ENCODE measurements at regions not wholly inside any gene's neighbourhood (a gene's known extent, or its start where the extent isn't known, plus 50 kb on each side); places are given as distances from the start of the nearest gene placed in this dataset.

- ATAC-seq (no peak), DNase-seq (no peak)
- no peak for TF ChIP-seq POLR2A (IDR thresholded peaks at IDR 0.05)
- TF ChIP-seq, protein P1, sequence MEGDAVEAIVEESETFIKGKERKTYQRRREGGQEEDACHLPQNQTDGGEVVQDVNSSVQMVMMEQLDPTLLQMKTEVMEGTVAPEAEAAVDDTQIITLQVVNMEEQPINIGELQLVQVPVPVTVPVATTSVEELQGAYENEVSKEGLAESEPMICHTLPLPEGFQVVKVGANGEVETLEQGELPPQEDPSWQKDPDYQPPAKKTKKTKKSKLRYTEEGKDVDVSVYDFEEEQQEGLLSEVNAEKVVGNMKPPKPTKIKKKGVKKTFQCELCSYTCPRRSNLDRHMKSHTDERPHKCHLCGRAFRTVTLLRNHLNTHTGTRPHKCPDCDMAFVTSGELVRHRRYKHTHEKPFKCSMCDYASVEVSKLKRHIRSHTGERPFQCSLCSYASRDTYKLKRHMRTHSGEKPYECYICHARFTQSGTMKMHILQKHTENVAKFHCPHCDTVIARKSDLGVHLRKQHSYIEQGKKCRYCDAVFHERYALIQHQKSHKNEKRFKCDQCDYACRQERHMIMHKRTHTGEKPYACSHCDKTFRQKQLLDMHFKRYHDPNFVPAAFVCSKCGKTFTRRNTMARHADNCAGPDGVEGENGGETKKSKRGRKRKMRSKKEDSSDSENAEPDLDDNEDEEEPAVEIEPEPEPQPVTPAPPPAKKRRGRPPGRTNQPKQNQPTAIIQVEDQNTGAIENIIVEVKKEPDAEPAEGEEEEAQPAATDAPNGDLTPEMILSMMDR (IDR thresholded peaks at IDR 0.05), result no peak
- H3K9me3 ChIP-seq, result peaks cover 0 to 20% (median 0%) of the 10 kb centered on the region in 12 donors
- intact Hi-C loops (cut with DNase I), result no loop called here
- no peaks in the 10 kb centered on the region for H3K36me3 ChIP-seq
- H3K4me3 ChIP-seq, result no peak overlapping the region
- peaks cover 0 to 30% (median 16%) of the 10 kb centered on the region in 12 donors for H3K4me1 ChIP-seq
- no peaks in the 10 kb centered on the region for H3K27me3 ChIP-seq
- 0% methylated on average over 1 of the region's 1 CpG for WGBS, 4 donors
- H3K27ac ChIP-seq, result no peak overlapping the region
Observed at GRCh38 chr20:39988991-39989390, 700.0 kb downstream of the MAFB start.

DNA sequence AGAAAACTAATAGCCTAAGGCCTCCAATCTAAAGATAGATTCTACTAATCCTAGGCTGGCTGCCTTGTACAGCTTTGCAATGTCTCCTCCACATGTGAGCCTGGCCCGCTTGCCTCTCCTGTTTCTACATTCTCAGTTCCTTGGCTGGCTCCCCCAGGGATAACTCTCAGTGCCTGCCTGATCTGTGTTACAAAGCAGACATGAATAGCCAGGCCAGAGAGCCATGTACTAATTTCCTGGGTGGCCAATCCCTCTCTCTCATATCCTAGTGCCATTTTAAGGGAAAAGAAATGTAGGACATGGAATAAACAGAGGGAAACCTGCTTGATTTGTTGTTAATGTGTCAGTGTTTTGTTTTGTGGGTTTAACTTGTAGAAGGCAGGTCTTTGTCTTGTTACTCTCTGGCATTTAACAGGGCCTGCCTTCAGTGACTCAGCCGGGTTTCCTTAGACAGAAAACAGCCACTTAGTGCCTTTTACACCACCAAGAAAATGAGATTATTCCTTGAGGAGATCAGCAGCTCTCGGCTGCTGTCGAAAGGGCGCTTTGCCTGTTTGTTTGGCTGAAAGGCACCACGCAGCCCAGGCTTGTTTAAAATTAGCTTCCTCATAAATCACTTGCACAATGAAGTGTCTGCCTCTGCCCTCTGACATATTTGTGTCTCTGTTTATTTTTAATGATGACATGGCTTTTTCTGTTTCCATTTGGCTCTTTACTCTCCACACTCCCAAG lies 702.7 kb downstream of the MAFB start:
- 11 to 29% (median 22%) methylated on average over 6 of the region's 6 CpGs for WGBS, 4 donors
- ATAC-seq (peak; percentile 92 to 95 (median 94)), DNase-seq (peak; percentile 49 to 82 (median 66))
- TF ChIP-seq, protein P1 (IDR thresholded peaks at IDR 0.05), result no peak
- peak in 1 of 2 donors; percentile 31 for TF ChIP-seq POLR2A (IDR thresholded peaks at IDR 0.05)
- intact Hi-C loops (cut with DNase I), result no loop called here
- peaks cover 0 to 16% (median 0%) of the 10 kb centered on the region in 12 donors for H3K9me3 ChIP-seq
- no peaks in the 10 kb centered on the region for H3K36me3 ChIP-seq
- H3K27me3 ChIP-seq, result no peaks in the 10 kb centered on the region
- no peak overlapping the region for H3K4me3 ChIP-seq
- peak overlapping the region; percentile 83 to 97 (median 92) for H3K27ac ChIP-seq
- H3K4me1 ChIP-seq, result peaks cover 0 to 30% (median 18%) of the 10 kb centered on the region in 12 donors

DNA sequence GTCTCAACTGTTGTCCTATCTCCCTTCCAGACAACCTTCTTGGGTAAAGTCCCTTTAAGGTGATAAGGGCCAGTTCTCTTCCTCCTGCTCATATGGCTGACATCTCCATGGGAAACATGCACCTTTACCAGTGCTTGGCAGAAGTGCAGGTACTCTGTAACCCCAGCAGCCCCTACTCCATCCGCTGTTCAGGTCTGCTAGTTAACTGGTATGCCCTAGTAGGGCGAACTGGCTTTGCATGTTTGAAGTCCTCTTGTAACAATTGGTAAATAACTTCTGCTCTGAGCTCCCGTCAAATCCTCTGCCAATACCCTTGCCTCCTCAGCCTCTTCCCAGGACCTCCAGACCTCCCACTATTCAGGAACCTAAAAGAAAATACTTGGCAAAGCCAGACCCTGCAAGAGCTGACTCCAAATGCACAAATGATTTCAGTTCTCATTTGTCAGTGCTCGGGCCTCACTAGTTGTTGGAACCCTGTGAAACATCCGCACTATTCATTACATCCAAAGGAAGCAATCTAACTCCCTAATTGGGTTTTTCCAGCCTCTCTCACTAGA lies 703.7 kb downstream of the MAFB start:
- Histone ChIP-seq H3K9me3 (peaks cover 0 to 6% (median 0%) of the 10 kb centered on the region in 12 donors), H3K4me1 (peaks cover 0 to 30% (median 18%) of the 10 kb centered on the region in 12 donors), H3K27me3 (no peaks in the 10 kb centered on the region), H3K4me3 (no peak overlapping the region), H3K36me3 (no peaks in the 10 kb centered on the region), H3K27ac (peak overlapping the region in 11 of 12 donors; percentile 40 to 97 (median 91))
- 87 to 96% (median 91%) methylated on average over 5 of the region's 5 CpGs for WGBS, 4 donors
- ATAC-seq (no peak), DNase-seq (no peak)
- TF ChIP-seq POLR2A (IDR thresholded peaks at IDR 0.05), result no peak
- TF ChIP-seq, protein P1 (IDR thresholded peaks at IDR 0.05), result no peak
- intact Hi-C loops (cut with DNase I), result loop anchor here in 1 of 10 donors (1.0 kb wide), 1 partner anchor 11 kb away; no protein-coding TSS in a partner anchor

- Histone ChIP-seq H3K4me1 (peaks cover 0 to 27% (median 18%) of the 10 kb centered on the region in 12 donors), H3K27ac (peak overlapping the region in 1 of 12 donors; percentile 36), H3K4me3 (no peak overlapping the region), H3K36me3 (no peaks in the 10 kb centered on the region), H3K9me3 (no peaks in the 10 kb centered on the region), H3K27me3 (no peaks in the 10 kb centered on the region)
- no peak for TF ChIP-seq POLR2A (IDR thresholded peaks at IDR 0.05)
- TF ChIP-seq, protein P1 (IDR thresholded peaks at IDR 0.05), result no peak
- intact Hi-C loops (cut with DNase I), result no loop called here
- ATAC-seq (peak in 2 of 4 donors; percentile 19 to 35), DNase-seq (no peak)
- 38 to 45% (median 41%) methylated on average over 1 of the region's 1 CpG for WGBS, 4 donors
Observed at GRCh38 chr20:39983655-39984054, 705.4 kb downstream of the MAFB start.
